CD4-positive, alpha-beta T cell treated with Interleukin-2 at 100 ng/mL for 4 hours (primary cell): ENCODE measurements at regions not wholly inside any gene's neighbourhood (a gene's known extent, or its start where the extent isn't known, plus 50 kb on each side); places are given as distances from the start of the nearest gene placed in this dataset.

Source experiments
- DNase-seq: peaks from one replicate; pipeline ENCODE4 v3.0.0-alpha.2; 2020; ENCODE audit warnings: low spot score

DNA sequence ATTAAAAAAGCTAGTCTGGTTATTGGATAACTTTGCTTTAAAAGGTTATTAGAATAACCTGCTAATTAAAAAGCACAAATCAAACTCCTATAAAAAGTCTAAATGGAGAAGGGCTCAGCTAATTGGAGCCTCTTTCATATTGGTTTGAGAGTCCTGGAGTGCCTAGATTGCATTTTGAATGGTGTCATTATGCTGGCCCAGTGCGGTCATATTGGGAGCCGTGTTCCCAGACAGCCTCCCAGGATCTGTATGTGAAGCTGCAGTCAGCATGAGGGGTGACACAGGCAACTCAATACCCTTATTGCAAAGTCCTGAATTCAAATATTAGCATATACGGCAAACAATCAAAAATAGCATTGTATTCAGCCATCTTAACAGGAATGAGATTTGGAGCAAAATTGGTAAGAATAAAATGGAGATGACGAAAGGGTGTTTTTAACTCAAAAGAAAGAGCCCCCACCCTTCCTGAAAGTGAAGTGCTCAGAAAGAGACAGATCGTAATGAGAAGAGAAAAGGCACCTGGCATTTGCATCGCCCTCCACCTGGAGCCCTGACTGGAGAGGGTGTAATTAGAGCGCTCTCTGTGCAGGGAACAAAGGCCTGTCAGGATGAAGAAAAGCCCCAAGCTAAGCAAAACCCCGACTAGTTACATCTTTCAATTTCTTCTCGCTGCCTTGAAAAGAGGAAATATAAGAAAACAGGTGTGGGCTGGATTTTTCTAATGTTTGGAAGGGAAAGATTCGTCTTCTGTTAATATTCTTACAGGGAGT is 621.0 kb upstream of the ADAMTS16 start:
- no peak for DNase-seq

DNA sequence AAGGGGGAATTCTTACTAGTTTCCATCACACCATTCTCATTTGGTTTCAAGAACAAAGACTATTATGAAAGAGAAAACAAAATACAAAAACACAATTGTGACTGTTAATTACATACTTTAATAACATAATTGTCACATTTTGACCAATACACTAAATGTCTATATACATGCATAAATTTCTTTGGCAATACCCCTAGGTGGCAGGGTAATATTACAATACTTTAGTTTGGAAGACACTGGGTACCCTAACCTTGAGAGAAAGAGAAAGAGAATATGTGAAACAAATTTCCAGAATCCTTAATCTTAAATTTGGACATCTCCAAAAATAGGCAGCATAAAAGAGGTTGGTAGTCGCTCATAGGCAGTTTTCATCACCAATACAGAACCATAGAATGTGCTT is 619.6 kb upstream of the ADAMTS16 start:
- DNase-seq: no peak

DNA sequence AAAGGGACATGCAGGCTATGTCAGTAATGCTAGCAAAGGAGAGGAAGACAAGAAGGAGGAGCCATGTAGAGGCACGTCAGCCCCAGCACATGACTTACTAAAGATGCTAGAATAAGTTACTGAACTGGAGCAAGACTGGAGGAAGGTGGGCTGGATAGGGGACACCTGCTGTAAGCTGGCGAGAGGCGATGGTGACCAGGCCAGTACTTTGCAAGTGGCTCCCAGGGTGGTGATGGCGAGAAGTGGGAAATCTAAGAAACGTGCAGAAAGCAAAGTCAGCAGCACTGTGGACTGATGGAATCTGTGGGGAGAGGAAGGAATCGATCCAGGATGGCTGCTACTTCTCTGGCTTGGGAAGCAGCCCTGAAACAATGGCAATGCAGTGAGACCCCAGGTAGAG is 617.1 kb upstream of the ADAMTS16 start:
- no peak for DNase-seq

DNA sequence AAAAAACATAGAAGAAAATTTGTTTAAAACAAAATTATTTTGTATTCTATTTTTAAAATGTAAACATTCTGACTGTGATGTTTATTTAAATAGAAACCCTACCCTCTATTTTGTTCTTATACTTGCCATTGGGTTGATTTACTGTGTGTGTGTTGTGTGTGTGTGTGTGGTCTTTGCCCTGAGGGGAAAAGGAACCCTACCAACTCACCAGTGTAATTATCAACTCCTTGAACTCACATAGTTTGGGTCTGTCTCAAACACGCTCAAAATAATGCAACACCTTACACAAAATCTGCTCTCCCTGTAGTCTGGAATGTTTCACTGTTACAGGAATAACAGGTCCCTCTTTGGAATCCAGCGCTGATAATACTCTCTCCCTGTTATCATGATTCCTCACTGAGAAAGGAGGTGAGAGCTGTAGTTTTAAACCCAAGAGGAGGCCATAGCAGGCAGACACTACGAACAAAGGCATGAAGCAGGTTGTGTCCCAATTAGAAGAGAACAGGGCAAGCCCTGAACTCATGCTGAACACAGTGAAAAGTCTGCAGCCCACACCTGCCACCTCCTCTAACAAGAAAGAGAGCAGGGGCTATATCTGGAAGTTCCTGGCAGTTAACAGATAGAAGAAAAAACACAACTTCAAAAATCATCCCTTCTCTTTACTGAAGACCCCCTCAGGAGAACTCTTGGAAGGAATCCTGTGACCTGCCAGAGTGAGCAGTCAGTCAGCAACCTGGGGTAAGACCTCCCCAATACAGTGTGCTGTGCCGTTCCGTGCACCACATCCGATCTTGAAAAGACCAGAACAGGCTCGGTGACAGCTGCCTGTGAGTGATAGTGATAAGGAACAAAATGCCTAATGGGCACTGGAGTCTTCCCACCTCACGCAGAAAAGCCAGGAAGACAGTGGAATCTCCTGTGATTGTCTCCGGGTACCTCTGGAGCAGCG is 608.1 kb upstream of the ADAMTS16 start:
- DNase-seq: no peak

DNA sequence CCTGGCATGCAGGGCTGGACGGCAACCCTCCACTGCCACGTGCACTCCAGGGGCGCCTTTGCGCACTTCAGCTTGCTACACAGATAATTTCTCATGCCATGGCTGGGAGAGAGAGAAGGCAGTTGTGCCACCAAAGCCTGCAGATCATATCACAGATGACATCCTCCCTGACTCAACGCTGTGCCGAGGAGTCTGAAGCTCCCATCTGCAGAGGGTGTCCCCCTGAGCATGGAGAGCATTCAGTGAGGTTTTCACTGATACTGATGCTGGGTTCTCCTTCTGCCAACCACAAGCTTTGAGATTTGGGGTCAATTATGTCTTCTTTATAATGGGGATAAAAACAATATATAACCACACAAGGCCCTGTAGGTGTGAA is 607.4 kb upstream of the ADAMTS16 start:
- no peak for DNase-seq

DNA sequence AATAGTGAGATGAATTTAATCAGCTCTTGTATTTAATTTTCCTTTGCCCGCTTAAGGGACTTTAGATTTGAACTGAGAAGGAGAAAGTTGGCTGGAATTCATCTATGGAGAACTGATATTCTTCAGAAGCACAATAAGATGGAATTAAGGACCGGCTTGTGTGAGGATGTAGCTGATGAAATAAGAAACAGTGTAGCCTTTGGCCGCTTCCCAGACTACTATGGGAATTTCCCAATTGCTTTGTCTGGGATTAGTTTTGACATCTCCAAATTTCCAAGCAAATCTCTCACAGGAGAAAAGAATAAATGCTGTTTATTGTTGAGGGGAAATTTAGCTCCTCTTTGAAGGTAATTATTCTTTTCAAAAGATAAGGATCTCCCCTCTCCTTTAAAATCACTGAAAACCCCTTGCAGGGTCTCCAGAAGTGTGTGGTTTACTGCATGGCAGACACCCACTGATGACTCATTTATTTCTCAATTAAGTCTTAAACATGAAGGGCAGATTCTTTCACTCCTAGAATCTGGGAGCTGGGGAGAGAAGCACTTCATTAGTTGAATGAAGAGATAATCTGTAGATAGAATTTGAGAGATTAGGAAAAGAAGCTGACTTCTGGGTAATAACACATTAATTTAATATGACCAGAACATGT is 606.5 kb upstream of the ADAMTS16 start:
- DNase-seq: no peak

DNA sequence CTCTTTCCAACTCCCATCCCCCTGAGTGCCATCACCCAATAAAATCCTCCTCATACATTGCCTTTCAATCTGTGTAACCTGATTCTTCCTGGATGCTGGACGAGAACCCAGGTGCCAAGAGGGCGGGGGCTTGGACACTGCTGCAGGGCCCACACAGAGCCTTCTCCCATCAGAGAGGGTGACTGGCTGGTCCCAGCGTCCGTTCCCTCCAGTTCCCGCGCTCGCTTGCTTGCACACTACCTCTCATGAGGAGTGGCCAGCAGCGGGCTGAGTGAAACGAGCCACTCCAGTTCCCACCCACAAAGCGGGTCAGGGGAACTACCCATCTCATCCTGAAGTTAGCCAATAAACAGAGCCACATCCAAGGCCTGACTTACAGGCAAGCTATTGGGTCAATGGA is 602.6 kb upstream of the ADAMTS16 start:
- DNase-seq: no peak

DNA sequence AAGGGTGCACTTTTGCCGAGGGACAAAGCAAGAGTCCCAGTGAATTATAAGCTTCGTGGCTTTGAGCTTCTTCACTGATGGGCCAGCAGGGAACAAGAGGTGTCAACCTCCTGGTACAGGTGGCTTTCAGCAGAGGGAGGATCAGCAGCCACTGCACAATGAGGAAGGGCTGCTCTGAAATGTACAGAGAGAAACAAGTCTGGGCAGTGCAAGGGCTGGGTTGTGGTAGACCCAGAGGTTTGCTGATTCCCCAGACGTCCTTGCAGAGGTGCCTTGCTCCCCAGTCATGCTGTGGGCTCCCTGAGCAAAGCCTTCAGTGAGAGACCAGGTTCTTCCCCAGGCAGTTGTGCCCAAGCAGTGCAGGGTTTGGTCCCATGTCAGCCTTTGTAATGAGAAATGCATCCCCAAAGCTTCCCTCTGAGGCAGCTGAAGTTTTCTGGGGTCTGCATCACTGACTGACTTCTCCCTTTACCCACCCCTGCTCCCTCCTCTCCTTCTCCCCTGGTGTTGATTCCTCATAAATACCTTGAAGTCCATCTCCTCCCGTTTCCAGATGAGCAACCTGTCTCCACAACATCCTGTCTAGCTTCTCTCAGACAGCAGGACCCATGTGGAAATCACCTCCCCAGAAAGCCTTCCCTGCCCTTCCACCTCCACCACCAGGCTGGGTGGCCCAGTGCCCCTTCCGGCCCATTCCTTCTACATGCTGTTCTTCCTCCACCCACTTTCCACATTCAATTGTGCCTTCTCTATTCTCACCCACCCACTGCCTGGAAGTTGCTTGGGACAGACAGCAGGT is 599.6 kb upstream of the ADAMTS16 start:
- DNase-seq: no peak

DNA sequence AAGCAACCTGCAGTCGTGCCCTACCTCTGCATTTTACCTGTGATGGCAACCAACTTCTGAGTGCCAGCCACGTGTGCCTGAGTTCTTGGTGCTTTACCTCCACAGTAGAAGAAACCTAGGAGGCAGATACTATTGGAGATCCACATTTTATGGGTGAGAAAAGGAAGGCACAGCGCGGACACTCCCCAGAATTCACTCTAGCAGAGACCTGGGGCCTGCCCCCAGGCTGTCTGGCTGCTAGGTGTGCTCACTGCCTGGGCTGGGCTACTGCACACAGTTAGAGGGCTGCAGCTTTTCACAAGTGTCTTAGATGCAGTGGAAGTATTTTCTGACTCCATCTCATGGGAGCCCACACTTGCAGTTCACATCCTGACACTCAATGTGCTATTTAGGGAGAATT is 598.8 kb upstream of the ADAMTS16 start:
- DNase-seq: no peak

DNA sequence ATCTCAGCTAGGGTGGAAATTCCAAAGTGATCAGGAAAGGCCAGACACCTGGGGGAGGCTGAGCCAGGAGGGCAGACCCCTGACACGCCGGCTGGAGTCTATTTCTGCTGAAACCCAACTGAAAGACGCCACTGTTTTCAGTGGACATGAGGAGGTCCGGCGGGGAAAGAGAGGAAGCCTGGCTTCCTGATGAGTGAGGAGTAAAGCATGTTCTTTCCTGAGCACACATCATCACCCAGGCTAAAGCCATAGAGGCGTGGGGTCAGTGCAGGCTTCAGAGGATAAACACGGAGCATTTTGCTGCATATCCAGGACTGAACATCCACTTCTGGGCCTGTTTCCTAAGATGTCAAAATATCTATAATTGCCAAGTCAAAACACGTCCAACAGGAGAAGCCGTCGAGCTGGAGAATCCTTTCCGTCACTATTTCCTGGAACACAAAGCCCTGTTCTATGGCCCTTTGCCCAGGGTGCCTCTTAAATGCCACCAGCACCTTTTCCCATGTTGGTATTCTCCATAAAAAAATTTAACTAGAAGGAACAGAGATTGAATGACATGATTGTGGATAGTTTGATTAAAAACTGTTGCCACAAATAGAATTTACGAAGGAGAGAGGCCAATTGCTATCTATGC is 597.9 kb upstream of the ADAMTS16 start:
- DNase-seq: no peak

DNA sequence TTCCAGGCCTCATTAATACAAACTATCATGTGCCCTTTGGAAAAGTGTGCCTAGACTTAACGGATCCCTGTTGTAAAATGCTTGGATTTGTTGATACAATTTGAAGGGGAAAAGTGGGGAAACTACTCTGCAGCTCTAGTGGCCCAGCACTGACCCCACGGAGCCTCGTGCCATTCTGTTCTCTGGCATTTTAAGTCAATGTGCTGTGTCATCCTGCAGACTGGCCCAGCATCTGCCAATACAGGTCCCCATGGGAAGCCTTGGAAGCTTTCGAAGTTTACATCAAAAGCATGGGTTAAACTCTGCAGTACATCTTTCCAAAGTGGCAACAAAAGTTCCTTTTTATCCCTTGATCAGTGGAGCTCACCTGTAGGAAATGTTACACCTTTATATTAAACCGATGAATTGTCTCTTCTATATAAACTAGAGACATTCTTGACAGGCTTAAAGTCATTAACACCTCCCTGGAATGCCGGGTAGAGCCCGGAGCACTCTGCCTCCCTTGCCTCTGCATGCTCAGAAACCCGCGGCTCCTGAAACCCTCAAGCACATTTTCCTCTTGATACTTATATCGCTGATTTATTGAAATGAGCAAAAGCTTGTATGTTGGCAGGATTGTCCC is 596.0 kb upstream of the ADAMTS16 start:
- DNase-seq: no peak

DNA sequence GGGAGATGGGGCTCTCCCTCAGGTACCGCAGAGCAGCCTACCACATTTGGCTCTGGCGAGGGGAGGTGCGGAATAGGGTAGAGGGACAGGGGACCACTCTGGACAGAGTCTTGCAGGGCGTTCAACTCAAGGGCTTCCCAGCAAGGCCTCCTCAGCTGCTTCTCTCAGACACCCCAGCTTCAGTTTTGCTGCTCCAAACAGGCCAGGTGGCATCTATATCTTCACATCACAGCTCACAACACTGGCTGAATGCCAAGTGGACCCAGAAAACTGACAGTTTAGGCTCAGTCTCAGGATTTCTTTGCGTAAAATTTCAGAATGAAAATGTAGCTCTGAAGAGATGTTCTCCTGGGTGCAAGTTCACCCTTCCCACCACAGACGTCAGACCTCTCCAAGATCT is 592.6 kb upstream of the ADAMTS16 start:
- DNase-seq: no peak

DNA sequence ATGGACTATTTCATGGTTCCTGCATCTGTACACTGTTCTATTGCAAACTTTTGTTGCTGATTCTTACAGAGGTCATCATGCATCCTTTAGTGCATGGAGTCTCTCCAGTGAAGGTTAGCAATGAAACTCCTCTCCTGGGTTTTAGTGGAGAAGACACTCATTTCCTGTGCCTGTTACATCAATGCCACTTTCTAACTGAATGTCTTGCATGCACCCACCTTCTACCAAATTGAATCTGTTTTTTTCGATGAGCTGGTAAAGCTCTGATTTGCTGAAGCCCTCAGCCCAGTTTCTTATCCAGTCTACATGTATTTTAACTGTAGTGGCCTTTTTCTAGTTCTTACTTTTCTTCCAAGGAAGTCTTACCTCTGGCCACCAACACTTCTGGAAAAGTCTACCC is 591.8 kb upstream of the ADAMTS16 start:
- no peak for DNase-seq

DNA sequence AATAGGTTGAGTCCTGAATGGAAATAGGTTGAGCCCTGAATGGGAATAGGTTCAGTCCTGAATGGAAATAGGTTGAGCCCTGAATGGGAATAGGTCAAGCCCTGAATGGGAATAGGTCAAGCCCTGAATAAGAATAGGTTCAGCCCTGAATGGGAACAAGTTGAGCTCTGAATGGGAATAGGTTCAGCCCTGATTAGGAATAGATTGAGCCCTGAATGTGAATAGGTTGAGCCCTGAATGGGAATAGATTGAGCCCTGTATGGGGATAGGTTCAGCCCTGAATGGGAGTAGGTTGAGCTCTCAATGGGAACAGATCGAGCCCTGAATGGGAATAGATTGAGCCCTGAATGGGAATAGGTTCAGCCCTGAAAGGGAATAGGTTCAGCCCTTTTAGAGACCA is 590.8 kb upstream of the ADAMTS16 start:
- DNase-seq: no peak

DNA sequence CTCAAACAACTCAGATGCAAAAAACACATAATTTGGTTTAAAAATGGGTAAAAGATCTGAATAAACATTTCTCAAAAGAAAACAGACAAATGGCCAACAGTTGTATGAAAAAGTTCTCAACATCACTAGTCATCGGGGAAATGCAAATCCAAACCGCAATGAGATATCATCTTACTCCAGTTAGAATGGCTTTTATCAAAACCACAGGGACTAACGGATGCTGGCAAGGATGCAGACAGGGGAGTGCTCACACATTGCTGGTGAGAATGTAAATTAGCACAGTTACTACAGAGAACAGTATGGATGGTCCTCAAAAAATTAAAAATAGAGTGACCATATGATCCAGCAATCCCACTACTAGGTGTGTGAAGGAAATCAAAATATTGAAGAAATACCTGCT is 589.1 kb upstream of the ADAMTS16 start:
- DNase-seq: no peak

DNA sequence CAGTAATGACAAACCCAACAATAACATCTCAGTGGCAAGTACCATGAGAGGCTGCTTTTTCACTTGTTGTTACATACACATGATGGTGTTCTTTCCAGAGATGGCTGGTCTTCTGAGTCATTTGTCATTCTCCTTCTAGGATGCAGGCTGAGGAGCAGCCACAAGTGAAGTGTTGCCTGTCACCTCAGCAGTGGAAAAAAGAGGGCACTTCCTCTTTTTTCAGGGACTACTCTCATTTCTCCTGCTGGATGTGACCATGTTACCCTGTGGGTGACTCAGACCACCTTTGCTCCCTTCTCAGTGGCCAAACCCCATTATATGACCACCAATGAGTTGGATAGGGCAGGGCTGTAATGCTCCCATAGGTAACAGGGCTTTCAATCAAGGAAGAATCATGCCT is 587.0 kb upstream of the ADAMTS16 start:
- no peak for DNase-seq

DNA sequence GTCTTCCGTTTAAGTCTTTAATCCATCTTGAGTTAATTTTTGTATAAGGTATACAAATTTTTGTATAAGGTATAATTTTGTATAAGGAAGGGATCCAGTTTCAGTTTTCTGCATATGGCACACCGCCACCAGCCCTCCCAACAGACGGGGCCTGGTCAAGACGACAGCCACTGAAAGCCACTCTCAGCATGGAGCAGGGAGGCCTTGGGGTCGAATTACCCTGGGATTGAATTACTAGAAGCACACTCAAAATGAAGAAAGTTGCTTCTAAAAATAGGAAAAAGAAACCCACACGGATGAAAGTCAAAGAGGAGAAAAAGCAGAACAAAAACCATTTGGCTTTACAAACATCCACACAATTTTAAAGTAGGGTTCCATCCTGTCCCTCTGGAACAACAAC is 586.2 kb upstream of the ADAMTS16 start:
- DNase-seq: no peak

DNA sequence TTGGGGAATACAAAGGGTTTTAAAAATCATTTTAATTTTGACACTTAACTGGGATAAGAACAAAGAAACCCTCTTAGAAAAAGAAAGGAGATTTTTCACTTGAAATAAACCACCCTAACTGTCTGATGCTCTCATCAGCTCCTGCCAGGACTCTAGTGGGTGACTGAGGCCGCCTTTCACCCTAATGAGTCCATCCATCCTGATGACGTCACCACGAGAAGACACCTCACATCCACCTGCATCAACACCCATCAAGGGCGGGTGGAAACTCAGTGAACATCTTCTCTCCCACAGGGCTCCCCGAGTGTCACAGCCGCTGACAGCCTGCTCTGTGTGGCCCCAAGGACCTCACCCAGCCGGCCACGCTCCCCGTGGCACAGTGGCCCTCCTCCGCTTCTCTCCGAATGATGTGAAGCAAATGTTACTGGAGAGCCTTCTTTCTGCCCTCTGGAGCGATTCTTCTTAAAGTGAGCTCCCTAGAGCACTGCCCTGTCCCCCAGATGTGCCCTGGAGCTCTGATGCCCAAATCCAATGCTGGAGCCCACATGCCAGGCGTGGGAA is 584.3 kb upstream of the ADAMTS16 start:
- DNase-seq: no peak

DNA sequence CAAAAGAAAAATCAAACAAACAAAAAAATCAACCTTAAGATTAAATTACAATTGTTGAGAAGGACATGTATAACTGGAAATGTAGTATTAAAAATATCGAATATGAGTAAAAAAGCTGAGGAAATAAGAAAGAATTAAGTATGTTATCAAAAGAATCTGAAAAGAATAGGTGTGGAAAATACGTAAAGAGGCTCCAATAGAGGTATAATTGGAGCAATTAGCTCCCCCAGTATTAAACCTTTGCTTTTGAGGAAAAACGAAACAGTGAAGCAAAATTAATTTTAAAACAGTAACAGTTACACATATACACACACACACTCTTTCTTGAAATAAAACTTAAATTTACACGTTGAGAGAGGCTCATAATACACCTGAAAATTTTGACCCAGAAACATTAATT is 578.7 kb upstream of the ADAMTS16 start:
- DNase-seq: no peak

DNA sequence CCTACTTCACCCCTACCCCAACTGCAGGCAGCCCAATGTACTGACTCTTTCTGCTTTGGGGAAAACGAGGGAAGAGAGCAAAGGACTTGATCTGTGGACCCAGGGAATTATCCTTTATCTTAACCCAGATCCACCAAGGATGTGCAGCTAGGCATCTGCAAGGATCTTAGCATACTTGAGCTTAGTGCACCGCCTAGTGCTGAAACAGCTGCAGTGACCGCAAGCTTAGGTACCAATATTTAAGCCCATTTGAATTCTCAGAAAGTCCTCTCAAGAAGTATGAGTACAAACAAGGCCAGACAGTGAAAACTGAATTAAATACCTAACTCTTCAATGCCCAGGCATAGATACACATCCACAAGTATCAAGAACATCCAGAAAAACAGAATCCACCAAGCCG is 576.7 kb upstream of the ADAMTS16 start:
- no peak for DNase-seq
